ENCODE measurements at regions not wholly inside any gene's neighbourhood (a gene's known extent, or its start where the extent isn't known, plus 50 kb on each side); places are given as distances from the start of the nearest gene placed in this dataset.

DNA sequence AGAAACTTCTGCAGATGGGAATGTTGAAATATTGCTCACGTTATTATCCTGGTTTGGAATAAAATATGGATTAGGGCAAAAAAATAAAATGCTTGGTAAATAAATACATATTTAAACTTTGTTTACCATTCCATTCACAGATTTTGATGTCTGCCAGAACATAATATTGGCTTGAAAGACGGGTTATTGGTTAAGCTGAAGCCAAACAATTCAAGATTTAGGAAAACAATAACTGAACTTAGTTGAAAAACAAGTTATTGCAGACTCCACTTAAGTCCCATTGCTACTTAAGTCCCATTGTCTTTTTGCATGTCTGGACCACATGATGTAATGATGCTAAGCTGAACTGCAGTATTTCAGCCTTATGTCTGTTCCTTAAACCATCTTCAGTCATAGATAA, 722.5 kb downstream of the FAT4 start:
- TF ChIP-seq, protein P1, sequence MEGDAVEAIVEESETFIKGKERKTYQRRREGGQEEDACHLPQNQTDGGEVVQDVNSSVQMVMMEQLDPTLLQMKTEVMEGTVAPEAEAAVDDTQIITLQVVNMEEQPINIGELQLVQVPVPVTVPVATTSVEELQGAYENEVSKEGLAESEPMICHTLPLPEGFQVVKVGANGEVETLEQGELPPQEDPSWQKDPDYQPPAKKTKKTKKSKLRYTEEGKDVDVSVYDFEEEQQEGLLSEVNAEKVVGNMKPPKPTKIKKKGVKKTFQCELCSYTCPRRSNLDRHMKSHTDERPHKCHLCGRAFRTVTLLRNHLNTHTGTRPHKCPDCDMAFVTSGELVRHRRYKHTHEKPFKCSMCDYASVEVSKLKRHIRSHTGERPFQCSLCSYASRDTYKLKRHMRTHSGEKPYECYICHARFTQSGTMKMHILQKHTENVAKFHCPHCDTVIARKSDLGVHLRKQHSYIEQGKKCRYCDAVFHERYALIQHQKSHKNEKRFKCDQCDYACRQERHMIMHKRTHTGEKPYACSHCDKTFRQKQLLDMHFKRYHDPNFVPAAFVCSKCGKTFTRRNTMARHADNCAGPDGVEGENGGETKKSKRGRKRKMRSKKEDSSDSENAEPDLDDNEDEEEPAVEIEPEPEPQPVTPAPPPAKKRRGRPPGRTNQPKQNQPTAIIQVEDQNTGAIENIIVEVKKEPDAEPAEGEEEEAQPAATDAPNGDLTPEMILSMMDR (IDR thresholded peaks at IDR 0.05), result no peak
- no peak for TF ChIP-seq POLR2AphosphoS5 (IDR thresholded peaks at IDR 0.05)
